ENCODE measurements at regions not wholly inside any gene's neighbourhood (a gene's known extent, or its start where the extent isn't known, plus 50 kb on each side); places are given as distances from the start of the nearest gene placed in this dataset.

- TF ChIP-seq CTCF (IDR thresholded peaks at IDR 0.05), result no peak
- TF ChIP-seq ZFX (IDR thresholded peaks at IDR 0.05; ENCODE audit: borderline replicate concordance), result no peak
- no peak overlapping the region for H3K27ac ChIP-seq
Measured at GRCh38 chr7:53087274-53087673, 51.8 kb downstream of the POM121L12 start.

- TF ChIP-seq CTCF (IDR thresholded peaks at IDR 0.05) (no peak), ZFX (IDR thresholded peaks at IDR 0.05; ENCODE audit: borderline replicate concordance) (no peak)
- no peak overlapping the region for H3K27ac ChIP-seq
Measured at GRCh38 chr7:53094191-53094590, 58.8 kb downstream of the POM121L12 start.

GRCh38 chr7:53094827-53095226 lies 59.4 kb downstream of the POM121L12 start:
- no peak for TF ChIP-seq CTCF (IDR thresholded peaks at IDR 0.05)
- no peak overlapping the region for H3K27ac ChIP-seq

- TF ChIP-seq CTCF (IDR thresholded peaks at IDR 0.05), result no peak
- TF ChIP-seq ZFX (IDR thresholded peaks at IDR 0.05; ENCODE audit: borderline replicate concordance), result no peak
- H3K27ac ChIP-seq, result no peak overlapping the region
Measured at GRCh38 chr7:53095731-53096501, 60.5 kb downstream of the POM121L12 start.

GRCh38 chr7:53100091-53100490 lies 64.7 kb downstream of the POM121L12 start:
- TF ChIP-seq CTCF (IDR thresholded peaks at IDR 0.05) (no peak), ZFX (IDR thresholded peaks at IDR 0.05; ENCODE audit: borderline replicate concordance) (no peak)
- H3K27ac ChIP-seq, result no peak overlapping the region

- no peak overlapping the region for H3K27ac ChIP-seq
Measured at GRCh38 chr7:53101026-53101425, 65.6 kb downstream of the POM121L12 start.

More at GRCh38 chr7:53101026-53101425, 65.6 kb downstream of the POM121L12 start:
- TF ChIP-seq ZFX (IDR thresholded peaks at IDR 0.05; ENCODE audit: borderline replicate concordance) (no peak), CTCF (IDR thresholded peaks at IDR 0.05) (no peak)

Measured in 22Rv1 (cell line).